ENCODE measurements at regions not wholly inside any gene's neighbourhood (a gene's known extent, or its start where the extent isn't known, plus 50 kb on each side); places are given as distances from the start of the nearest gene placed in this dataset.

DNA sequence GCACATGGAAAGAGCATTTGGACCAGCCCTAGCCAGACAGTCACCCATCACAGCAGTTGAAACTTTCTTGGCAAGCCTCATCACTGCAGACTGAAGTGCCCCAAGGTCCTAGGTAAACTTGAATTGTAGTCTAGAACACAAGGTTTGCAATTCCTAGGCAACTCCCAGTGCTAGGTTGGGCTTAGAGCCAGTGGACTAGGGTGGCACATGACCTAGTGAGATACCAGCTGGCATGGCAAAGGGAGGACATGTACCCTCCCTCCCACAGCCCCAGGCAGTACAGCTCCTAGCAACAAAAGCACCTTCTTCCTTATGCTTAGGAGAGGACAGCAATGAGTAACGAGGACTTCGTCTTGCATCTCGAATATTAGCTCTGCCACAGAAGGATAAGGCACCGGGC, 889.5 kb downstream of the JRKL start:
- DNase-seq = no peak
- peaks cover 0 to 10% (median 5%) of the 10 kb centered on the region in 3 donors for H3K9me3 ChIP-seq
- no peaks in the 10 kb centered on the region for H3K4me1 ChIP-seq
- H3K27ac ChIP-seq = no peak overlapping the region
- TF ChIP-seq POLR2A (IDR thresholded peaks at IDR 0.05) = no peak
- TF ChIP-seq, protein P1, sequence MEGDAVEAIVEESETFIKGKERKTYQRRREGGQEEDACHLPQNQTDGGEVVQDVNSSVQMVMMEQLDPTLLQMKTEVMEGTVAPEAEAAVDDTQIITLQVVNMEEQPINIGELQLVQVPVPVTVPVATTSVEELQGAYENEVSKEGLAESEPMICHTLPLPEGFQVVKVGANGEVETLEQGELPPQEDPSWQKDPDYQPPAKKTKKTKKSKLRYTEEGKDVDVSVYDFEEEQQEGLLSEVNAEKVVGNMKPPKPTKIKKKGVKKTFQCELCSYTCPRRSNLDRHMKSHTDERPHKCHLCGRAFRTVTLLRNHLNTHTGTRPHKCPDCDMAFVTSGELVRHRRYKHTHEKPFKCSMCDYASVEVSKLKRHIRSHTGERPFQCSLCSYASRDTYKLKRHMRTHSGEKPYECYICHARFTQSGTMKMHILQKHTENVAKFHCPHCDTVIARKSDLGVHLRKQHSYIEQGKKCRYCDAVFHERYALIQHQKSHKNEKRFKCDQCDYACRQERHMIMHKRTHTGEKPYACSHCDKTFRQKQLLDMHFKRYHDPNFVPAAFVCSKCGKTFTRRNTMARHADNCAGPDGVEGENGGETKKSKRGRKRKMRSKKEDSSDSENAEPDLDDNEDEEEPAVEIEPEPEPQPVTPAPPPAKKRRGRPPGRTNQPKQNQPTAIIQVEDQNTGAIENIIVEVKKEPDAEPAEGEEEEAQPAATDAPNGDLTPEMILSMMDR (IDR thresholded peaks at IDR 0.05) = no peak
- H3K27me3 ChIP-seq = no peaks in the 10 kb centered on the region
- 83% methylated on average over 4 of the region's 4 CpGs; no CpG with 5 or more reads in 1 of the 2 donors for WGBS, 2 donors
- H3K36me3 ChIP-seq = no peaks in the 10 kb centered on the region
- intact Hi-C loops (cut with DNase I) = no loop called here
- no peak overlapping the region for H3K4me3 ChIP-seq

DNA sequence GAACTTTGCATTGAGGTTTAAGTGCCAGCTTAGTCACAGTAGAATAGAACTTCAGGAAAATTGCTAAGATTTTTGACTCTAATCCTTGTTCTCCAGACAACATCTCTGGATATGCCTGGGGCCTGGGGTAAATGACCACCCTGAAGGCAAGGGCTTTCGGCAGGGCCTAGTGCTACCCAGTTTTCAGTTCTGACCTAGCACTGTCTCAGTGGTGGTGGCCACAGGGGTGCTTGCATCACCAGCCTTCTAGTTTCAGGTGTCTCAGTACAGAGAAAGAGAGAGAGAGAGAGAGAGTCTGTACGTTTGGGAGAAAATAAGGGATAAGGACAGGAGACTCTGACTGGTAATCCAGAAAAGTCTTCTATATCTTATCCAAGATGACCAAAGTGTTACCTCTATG, 890.5 kb downstream of the JRKL start:
- Histone ChIP-seq H3K27ac (no peak overlapping the region), H3K4me1 (no peaks in the 10 kb centered on the region), H3K27me3 (no peaks in the 10 kb centered on the region), H3K4me3 (no peak overlapping the region), H3K9me3 (peaks cover 0 to 5% (median 0%) of the 10 kb centered on the region in 3 donors), H3K36me3 (no peaks in the 10 kb centered on the region)
- 43 to 44% methylated on average over 1 to 2 of the region's 2 CpGs for WGBS, 2 donors
- intact Hi-C loops (cut with DNase I) = no loop called here
- TF ChIP-seq, protein P1 (IDR thresholded peaks at IDR 0.05) = no peak
- TF ChIP-seq POLR2A (IDR thresholded peaks at IDR 0.05) = no peak
- no peak for DNase-seq

DNA sequence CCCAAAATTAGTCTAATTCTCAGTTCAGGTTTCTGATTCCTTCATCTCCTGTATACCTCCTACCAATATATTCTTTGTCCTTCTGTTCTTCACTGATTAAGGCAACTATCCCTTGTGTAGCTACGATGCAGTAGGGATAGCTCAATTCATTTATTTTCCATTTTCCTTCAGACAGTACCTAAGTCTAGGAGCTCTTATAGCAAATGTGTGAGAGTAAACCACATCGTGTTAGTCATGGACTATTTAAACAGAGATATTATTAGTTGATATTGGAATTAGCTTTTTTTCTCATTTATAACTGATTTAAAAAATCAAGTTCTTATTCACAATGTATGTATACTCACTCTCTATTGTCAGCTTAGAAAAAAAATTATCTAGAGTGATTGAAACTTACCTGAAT, 900.0 kb downstream of the JRKL start:
- H3K27me3 ChIP-seq = no peaks in the 10 kb centered on the region
- TF ChIP-seq, protein P1 (IDR thresholded peaks at IDR 0.05) = no peak
- TF ChIP-seq POLR2A (IDR thresholded peaks at IDR 0.05) = no peak
- intact Hi-C loops (cut with DNase I) = no loop called here
- peaks cover 0 to 6% (median 0%) of the 10 kb centered on the region in 3 donors for H3K9me3 ChIP-seq
- H3K27ac ChIP-seq = no peak overlapping the region
- H3K36me3 ChIP-seq = no peaks in the 10 kb centered on the region
- H3K4me1 ChIP-seq = no peaks in the 10 kb centered on the region
- DNase-seq = no peak
- H3K4me3 ChIP-seq = no peak overlapping the region
- WGBS, 2 donors = 66 to 71% methylated on average over 2 of the region's 2 CpGs

DNA sequence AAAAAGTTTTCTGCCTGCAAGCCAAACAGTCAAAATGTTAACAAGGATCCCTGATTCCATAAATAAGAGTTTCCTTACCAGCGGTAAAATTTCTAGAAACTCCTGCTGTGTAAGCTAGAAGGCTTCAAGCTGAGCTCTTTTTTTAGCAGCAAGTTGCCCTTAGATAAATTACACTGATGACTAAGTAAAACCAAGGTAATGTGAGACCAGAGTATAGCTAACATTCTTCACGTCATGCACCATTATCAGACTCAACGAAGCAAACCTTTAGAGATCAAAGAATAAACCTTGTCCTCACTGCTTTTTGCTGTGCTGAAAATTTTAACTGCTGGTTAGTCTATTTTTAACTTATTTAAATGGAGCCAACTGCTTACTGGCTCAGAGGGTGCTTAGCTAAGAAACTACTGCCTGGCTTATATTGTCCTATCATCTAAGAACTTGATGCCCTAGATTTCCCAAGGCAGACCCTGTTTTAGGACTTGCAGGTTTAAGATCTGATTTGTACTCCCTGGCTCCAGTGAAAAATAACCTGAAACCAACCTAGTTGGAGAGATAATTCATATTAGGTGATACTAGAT, 900.7 kb downstream of the JRKL start:
- no peak overlapping the region for H3K27ac ChIP-seq
- H3K9me3 ChIP-seq = peaks cover 0 to 6% (median 0%) of the 10 kb centered on the region in 3 donors
- H3K4me3 ChIP-seq = no peak overlapping the region
- no peaks in the 10 kb centered on the region for H3K4me1 ChIP-seq
- intact Hi-C loops (cut with DNase I) = no loop called here
- DNase-seq = no peak
- H3K27me3 ChIP-seq = no peaks in the 10 kb centered on the region
- WGBS, 2 donors = 37 to 44% methylated on average over 3 of the region's 3 CpGs
- TF ChIP-seq, protein P1 (IDR thresholded peaks at IDR 0.05) = no peak
- no peak for TF ChIP-seq POLR2A (IDR thresholded peaks at IDR 0.05)
- H3K36me3 ChIP-seq = no peaks in the 10 kb centered on the region

DNA sequence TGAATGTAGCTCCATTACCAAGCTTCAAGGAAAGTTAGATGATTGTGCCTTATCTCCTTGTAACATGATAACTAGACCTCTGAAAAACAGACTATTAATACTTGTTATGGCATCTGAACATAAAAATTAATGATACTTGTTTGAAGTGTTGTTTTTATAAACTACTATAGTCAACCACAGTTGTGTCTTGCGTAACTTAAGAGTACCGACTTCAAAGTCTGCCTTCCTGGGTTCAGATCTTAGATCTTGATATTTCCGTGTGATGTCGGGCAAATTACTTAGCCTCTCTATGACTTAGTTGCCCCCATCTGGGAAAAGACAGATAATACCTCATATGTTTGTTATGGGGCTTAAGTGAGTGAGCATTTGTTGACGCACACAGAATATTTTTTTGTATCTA, 906.5 kb downstream of the JRKL start:
- intact Hi-C loops (cut with DNase I) = no loop called here
- Histone ChIP-seq H3K4me3 (no peak overlapping the region), H3K4me1 (no peaks in the 10 kb centered on the region), H3K27ac (no peak overlapping the region), H3K36me3 (no peaks in the 10 kb centered on the region), H3K27me3 (no peaks in the 10 kb centered on the region), H3K9me3 (peaks cover 0 to 5% (median 0%) of the 10 kb centered on the region in 3 donors)
- no peak for DNase-seq
- 74 to 91% methylated on average over 5 of the region's 5 CpGs for WGBS, 2 donors
- no peak for TF ChIP-seq POLR2A (IDR thresholded peaks at IDR 0.05)
- TF ChIP-seq, protein P1 (IDR thresholded peaks at IDR 0.05) = no peak

All from esophagus squamous epithelium (tissue), 5 donors.